IPS-15b (cell line): ENCODE measurements at regions not wholly inside any gene's neighbourhood (a gene's known extent, or its start where the extent isn't known, plus 50 kb on each side); places are given as distances from the start of the nearest gene placed in this dataset.

Source experiments
- H3K27me3 ChIP-seq: one replicate; pipeline ENCODE4 v1.6.1; 2013; ENCODE audit warnings: low read length; ENCODE audit not compliant: control insufficient read depth, insufficient read depth
- H3K36me3 ChIP-seq: one replicate; pipeline ENCODE4 v1.6.1; 2013; ENCODE audit warnings: low read length; ENCODE audit not compliant: control insufficient read depth, insufficient read depth
- H3K4me1 ChIP-seq: one replicate; pipeline ENCODE4 v1.6.1; 2013; ENCODE audit warnings: mild to moderate bottlenecking, low read length; ENCODE audit not compliant: control insufficient read depth, insufficient read depth
- H3K4me3 ChIP-seq: one replicate; pipeline ENCODE4 v1.5.1; 2013; ENCODE audit warnings: low read depth, low read length
- H3K9ac ChIP-seq: one replicate; pipeline ENCODE4 v1.6.1; 2013; ENCODE audit warnings: low read depth, mild to moderate bottlenecking, low read length
- H3K9me3 ChIP-seq: one replicate; pipeline ENCODE4 v1.6.1; 2013; ENCODE audit warnings: mild to moderate bottlenecking, low read length; ENCODE audit not compliant: control insufficient read depth, insufficient read depth

- no peak overlapping the region for H3K4me3 ChIP-seq
- peaks cover 3% of the 10 kb centered on the region for H3K4me1 ChIP-seq
- H3K9ac ChIP-seq = no peak overlapping the region
- H3K36me3 ChIP-seq = no peaks in the 10 kb centered on the region
- no peaks in the 10 kb centered on the region for H3K27me3 ChIP-seq
- H3K9me3 ChIP-seq = no peaks in the 10 kb centered on the region
Measured at GRCh38 chr9:82605657-82606031, 457.3 kb downstream of the RASEF start.

GRCh38 chr9:82606071-82606470 lies 456.9 kb downstream of the RASEF start:
- no peak overlapping the region for H3K9ac ChIP-seq
- peaks cover 3% of the 10 kb centered on the region for H3K4me1 ChIP-seq
- no peaks in the 10 kb centered on the region for H3K36me3 ChIP-seq
- H3K27me3 ChIP-seq = no peaks in the 10 kb centered on the region
- no peak overlapping the region for H3K4me3 ChIP-seq
- H3K9me3 ChIP-seq = no peaks in the 10 kb centered on the region

GRCh38 chr9:82606492-82607382 lies 456.2 kb downstream of the RASEF start:
- no peaks in the 10 kb centered on the region for H3K9me3 ChIP-seq
- no peaks in the 10 kb centered on the region for H3K27me3 ChIP-seq
- H3K4me1 ChIP-seq = peaks cover 3% of the 10 kb centered on the region

GRCh38 chr9:82608487-82608886 lies 454.5 kb downstream of the RASEF start:
- Histone ChIP-seq H3K9me3 (no peaks in the 10 kb centered on the region), H3K9ac (no peak overlapping the region), H3K27me3 (no peaks in the 10 kb centered on the region), H3K4me1 (peaks cover 3% of the 10 kb centered on the region), H3K36me3 (no peaks in the 10 kb centered on the region), H3K4me3 (no peak overlapping the region)

More at GRCh38 chr9:82606492-82607382, 456.2 kb downstream of the RASEF start:
- no peaks in the 10 kb centered on the region for H3K36me3 ChIP-seq
- no peak overlapping the region for H3K9ac ChIP-seq
- H3K4me3 ChIP-seq = no peak overlapping the region

GRCh38 chr9:82612942-82613341 lies 450.0 kb downstream of the RASEF start:
- Histone ChIP-seq H3K36me3 (no peaks in the 10 kb centered on the region), H3K4me1 (peaks cover 3% of the 10 kb centered on the region), H3K27me3 (no peaks in the 10 kb centered on the region), H3K4me3 (no peak overlapping the region), H3K9ac (no peak overlapping the region), H3K9me3 (no peaks in the 10 kb centered on the region)

GRCh38 chr9:82613498-82613897 lies 449.4 kb downstream of the RASEF start:
- H3K36me3 ChIP-seq = no peaks in the 10 kb centered on the region
- no peaks in the 10 kb centered on the region for H3K27me3 ChIP-seq
- H3K9me3 ChIP-seq = no peaks in the 10 kb centered on the region
- no peaks in the 10 kb centered on the region for H3K4me1 ChIP-seq
- no peak overlapping the region for H3K4me3 ChIP-seq
- no peak overlapping the region for H3K9ac ChIP-seq

GRCh38 chr9:82616545-82616944 lies 446.4 kb downstream of the RASEF start:
- Histone ChIP-seq H3K9ac (no peak overlapping the region), H3K4me3 (no peak overlapping the region), H3K27me3 (no peaks in the 10 kb centered on the region), H3K9me3 (no peaks in the 10 kb centered on the region), H3K4me1 (no peaks in the 10 kb centered on the region), H3K36me3 (no peaks in the 10 kb centered on the region)

GRCh38 chr9:82621447-82621846 lies 441.5 kb downstream of the RASEF start:
- H3K36me3 ChIP-seq = no peaks in the 10 kb centered on the region
- no peak overlapping the region for H3K4me3 ChIP-seq
- no peaks in the 10 kb centered on the region for H3K9me3 ChIP-seq
- H3K27me3 ChIP-seq = no peaks in the 10 kb centered on the region
- no peak overlapping the region for H3K9ac ChIP-seq
- H3K4me1 ChIP-seq = no peaks in the 10 kb centered on the region

- Histone ChIP-seq H3K9me3 (no peaks in the 10 kb centered on the region), H3K4me1 (no peaks in the 10 kb centered on the region), H3K27me3 (no peaks in the 10 kb centered on the region)
Measured at GRCh38 chr9:82637368-82637767, 425.6 kb downstream of the RASEF start.

GRCh38 chr9:82645600-82645999 lies 417.3 kb downstream of the RASEF start:
- no peaks in the 10 kb centered on the region for H3K27me3 ChIP-seq
- no peaks in the 10 kb centered on the region for H3K36me3 ChIP-seq
- H3K4me1 ChIP-seq = no peaks in the 10 kb centered on the region
- no peak overlapping the region for H3K9ac ChIP-seq
- no peak overlapping the region for H3K4me3 ChIP-seq
- no peaks in the 10 kb centered on the region for H3K9me3 ChIP-seq

More at GRCh38 chr9:82637368-82637767, 425.6 kb downstream of the RASEF start:
- H3K36me3 ChIP-seq = no peaks in the 10 kb centered on the region
- H3K4me3 ChIP-seq = no peak overlapping the region
- no peak overlapping the region for H3K9ac ChIP-seq

GRCh38 chr9:82650368-82650767 lies 412.6 kb downstream of the RASEF start:
- peaks cover 4% of the 10 kb centered on the region for H3K4me1 ChIP-seq
- no peaks in the 10 kb centered on the region for H3K9me3 ChIP-seq
- no peaks in the 10 kb centered on the region for H3K27me3 ChIP-seq
- H3K36me3 ChIP-seq = no peaks in the 10 kb centered on the region
- no peak overlapping the region for H3K4me3 ChIP-seq
- no peak overlapping the region for H3K9ac ChIP-seq

- Histone ChIP-seq H3K4me1 (peaks cover 4% of the 10 kb centered on the region), H3K9ac (no peak overlapping the region), H3K27me3 (no peaks in the 10 kb centered on the region), H3K4me3 (no peak overlapping the region), H3K36me3 (no peaks in the 10 kb centered on the region), H3K9me3 (no peaks in the 10 kb centered on the region)
Measured at GRCh38 chr9:82651474-82651873, 411.5 kb downstream of the RASEF start.
